HEK293 (cell line): ENCODE measurements at regions not wholly inside any gene's neighbourhood (a gene's known extent, or its start where the extent isn't known, plus 50 kb on each side); places are given as distances from the start of the nearest gene placed in this dataset.

Experiments
- CTCF ChIA-PET: fragments of 350-600 bp; formaldehyde crosslinking; extraction: SDS; loops from one replicate; lab custom pipeline; 2021; ENCODE audit warnings: antibody characterized with exemption; lab: Yijun Ruan, JAX
- POLR2A ChIA-PET: fragments of 300-600 bp; formaldehyde crosslinking; extraction: SDS; loops from one replicate; lab custom pipeline; 2020; ENCODE audit warnings: antibody characterized with exemption, inconsistent platforms; lab: Yijun Ruan, JAX
- H3K27ac ChIP-seq: fragments of 200-500 bp; sonication (Bioruptor generic); 2 replicates; pipeline ENCODE4 v1.5.1; 2014; ENCODE audit warnings: low read depth, low read length, control low read depth, inconsistent platforms; ENCODE audit errors: extremely low read depth
- H3K36me3 ChIP-seq, 2 experiments: fragments of 200-500 bp in 1 of 2; sonication (Bioruptor generic) in 1 of 2; 1 replicate in 1 of 2; 2 replicates in 1 of 2; pipeline ENCODE4 v1.5.1; 2014 to 2017; ENCODE audit warnings: inconsistent platforms in 2 of 2, low read length in 2 of 2; ENCODE audit not compliant: control insufficient read depth in 2 of 2, insufficient read depth in 1 of 2
- H3K4me1 ChIP-seq: fragments of 200-500 bp; sonication (Bioruptor generic); 2 replicates; pipeline ENCODE4 v1.5.1; 2014; ENCODE audit warnings: mild to moderate bottlenecking, low read length, inconsistent platforms; ENCODE audit not compliant: control insufficient read depth, insufficient read depth
- H3K4me3 ChIP-seq: 2 replicates; pipeline ENCODE4 v1.5.1; 2011; ENCODE audit warnings: low read depth, mild to moderate bottlenecking, control low read depth, low read length, moderate library complexity
- H3K9me3 ChIP-seq: fragments of 200-500 bp; sonication (Bioruptor generic); 2 replicates; pipeline ENCODE4 v1.5.1; 2014; ENCODE audit warnings: low read depth, low read length, inconsistent platforms; ENCODE audit not compliant: control insufficient read depth, insufficient read depth
- GLI4 ChIP-seq: fragments of 450-650 bp; formaldehyde crosslinking; IDR thresholded peaks from 2 replicates; pipeline ENCODE4 v1.5.1; 2016; ENCODE audit warnings: missing biosample characterization, missing genetic modification characterization
- MZF1 ChIP-seq: fragments of 450-650 bp; formaldehyde crosslinking; IDR thresholded peaks from 2 replicates; pipeline ENCODE4 v1.5.1; 2017; ENCODE audit warnings: missing biosample characterization, missing genetic modification characterization, borderline replicate concordance
- REPIN1 ChIP-seq: fragments of 450-650 bp; formaldehyde crosslinking; IDR thresholded peaks from 2 replicates; pipeline ENCODE4 v1.5.1; 2017; ENCODE audit warnings: missing biosample characterization, missing genetic modification characterization, low read depth
- YY1 ChIP-seq: fragments of 450-650 bp; formaldehyde crosslinking; IDR thresholded peaks from 2 replicates; pipeline ENCODE4 v1.5.1; 2018; ENCODE audit warnings: missing biosample characterization, missing genetic modification characterization
- ZNF248 ChIP-seq: fragments of 450-650 bp; formaldehyde crosslinking; IDR thresholded peaks from 2 replicates; pipeline ENCODE4 v1.5.1; 2017; ENCODE audit warnings: missing biosample characterization, missing genetic modification characterization
- ZNF274 ChIP-seq, 2 experiments: fragments of 200-500 bp in 1 of 2; fragments of 450-650 bp in 1 of 2; sonication (Bioruptor generic) in 1 of 2; formaldehyde crosslinking in 1 of 2; IDR thresholded peaks; 2 replicates each; pipeline versions ENCODE4 v1.5.1 to v1.6.1; 2014 to 2016; ENCODE audit warnings: borderline replicate concordance in 1 of 2, inconsistent platforms in 1 of 2, low read length in 1 of 2, missing biosample characterization in 1 of 2, missing genetic modification characterization in 1 of 2
- ZNF391 ChIP-seq: fragments of 450-650 bp; formaldehyde crosslinking; IDR thresholded peaks from 2 replicates; pipeline ENCODE4 v1.5.1; 2016; ENCODE audit warnings: low read depth, missing biosample characterization, missing genetic modification characterization, borderline replicate concordance
- ZNF394 ChIP-seq: fragments of 450-650 bp; formaldehyde crosslinking; IDR thresholded peaks from 2 replicates; pipeline ENCODE4 v1.5.1; 2016; ENCODE audit warnings: missing biosample characterization, missing genetic modification characterization, mild to moderate bottlenecking, moderate library complexity, borderline replicate concordance
- ZNF473 ChIP-seq: fragments of 450-650 bp; formaldehyde crosslinking; IDR thresholded peaks from 2 replicates; pipeline ENCODE4 v1.5.1; 2017; ENCODE audit warnings: missing biosample characterization, missing genetic modification characterization
- ZNF529 ChIP-seq: fragments of 450-650 bp; formaldehyde crosslinking; IDR thresholded peaks from 2 replicates; pipeline ENCODE4 v1.5.1; 2017; ENCODE audit warnings: missing genetic modification characterization, missing biosample characterization; ENCODE audit not compliant: insufficient replicate concordance
- ZNF544 ChIP-seq: fragments of 450-650 bp; formaldehyde crosslinking; IDR thresholded peaks from 2 replicates; pipeline ENCODE4 v1.5.0; 2017; ENCODE audit warnings: missing biosample characterization, missing genetic modification characterization
- ZNF548 ChIP-seq: fragments of 450-650 bp; formaldehyde crosslinking; IDR thresholded peaks from 2 replicates; pipeline ENCODE4 v1.5.1; 2016; ENCODE audit warnings: missing biosample characterization, missing genetic modification characterization
- ZNF549 ChIP-seq: fragments of 450-650 bp; IDR thresholded peaks from 2 replicates; pipeline ENCODE4 v1.5.1; 2018; ENCODE audit warnings: missing biosample characterization, missing genetic modification characterization, mild to moderate bottlenecking, inconsistent platforms, moderate library complexity
- ZNF747 ChIP-seq: fragments of 450-650 bp; formaldehyde crosslinking; IDR thresholded peaks from 2 replicates; pipeline ENCODE4 v1.5.1; 2016; ENCODE audit warnings: missing biosample characterization, missing genetic modification characterization
- TF ChIP-seq, protein P1 (sequence below): fragments of 450-650 bp; formaldehyde crosslinking; optimal IDR thresholded peaks from 2 replicates; pipeline ENCODE3; 2016; ENCODE audit warnings: missing biosample characterization, mild to moderate bottlenecking, missing genetic modification characterization
- TF ChIP-seq, protein P2 (sequence below): fragments of 450-650 bp; formaldehyde crosslinking; IDR thresholded peaks from 2 replicates; pipeline ENCODE4 v1.5.1; 2016; ENCODE audit warnings: missing biosample characterization, missing genetic modification characterization
- TF ChIP-seq, protein P3 (sequence below): fragments of 450-650 bp; formaldehyde crosslinking; IDR thresholded peaks from 2 replicates; pipeline ENCODE4 v1.5.1; 2016; ENCODE audit warnings: missing biosample characterization, missing genetic modification characterization, borderline replicate concordance
- TF ChIP-seq, protein P4 (sequence below): fragments of 450-650 bp; formaldehyde crosslinking; IDR thresholded peaks from 2 replicates; pipeline ENCODE4 v1.5.1; 2017; ENCODE audit warnings: missing biosample characterization, missing genetic modification characterization
- TF ChIP-seq, protein P5 (sequence below): fragments of 450-650 bp; formaldehyde crosslinking; IDR thresholded peaks from 2 replicates; pipeline ENCODE4 v1.5.1; 2016; ENCODE audit warnings: missing biosample characterization, missing genetic modification characterization
- TF ChIP-seq, protein P6 (sequence below): fragments of 450-650 bp; formaldehyde crosslinking; IDR thresholded peaks from 2 replicates; pipeline ENCODE4 v1.5.1; 2016; ENCODE audit warnings: missing biosample characterization, missing genetic modification characterization
- TF ChIP-seq, protein P7 (sequence below): fragments of 450-650 bp; formaldehyde crosslinking; IDR thresholded peaks from 2 replicates; pipeline ENCODE4 v1.5.1; 2017; ENCODE audit warnings: missing biosample characterization, missing genetic modification characterization

DNA sequence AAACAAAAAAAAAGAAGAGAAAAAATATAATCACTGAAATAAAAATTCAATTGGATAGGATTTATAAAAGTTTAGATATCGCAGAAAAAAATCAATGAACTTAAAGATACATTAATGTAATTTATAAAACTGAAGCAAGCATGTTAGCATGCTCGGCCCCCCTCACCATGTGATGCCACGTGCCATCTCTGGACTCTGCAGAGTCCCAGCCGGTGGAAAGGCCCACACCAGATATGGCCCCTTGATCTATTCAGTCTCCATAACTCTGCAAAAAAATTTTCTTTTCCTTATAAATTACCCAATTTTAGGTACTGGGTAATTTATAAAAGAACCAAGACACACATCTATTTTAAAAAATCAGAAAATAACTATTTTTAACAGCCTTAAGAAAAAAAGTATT, 476.0 kb upstream of the ANO3 start (continued):
- TF ChIP-seq, protein P1, sequence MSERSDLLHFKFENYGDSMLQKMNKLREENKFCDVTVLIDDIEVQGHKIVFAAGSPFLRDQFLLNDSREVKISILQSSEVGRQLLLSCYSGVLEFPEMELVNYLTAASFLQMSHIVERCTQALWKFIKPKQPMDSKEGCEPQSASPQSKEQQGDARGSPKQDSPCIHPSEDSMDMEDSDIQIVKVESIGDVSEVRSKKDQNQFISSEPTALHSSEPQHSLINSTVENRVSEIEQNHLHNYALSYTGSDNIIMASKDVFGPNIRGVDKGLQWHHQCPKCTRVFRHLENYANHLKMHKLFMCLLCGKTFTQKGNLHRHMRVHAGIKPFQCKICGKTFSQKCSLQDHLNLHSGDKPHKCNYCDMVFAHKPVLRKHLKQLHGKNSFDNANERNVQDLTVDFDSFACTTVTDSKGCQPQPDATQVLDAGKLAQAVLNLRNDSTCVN: no peak
- no peak for TF ChIP-seq MZF1 (tag by site-specific recombination)
- TF ChIP-seq ZNF549: no peak
- no peak for TF ChIP-seq ZNF274 (IDR thresholded peaks at IDR 0.05; ENCODE audit: low read length)
- no peak for TF ChIP-seq ZNF274 (tag by site-specific recombination; IDR thresholded peaks at IDR 0.05; ENCODE audit: borderline replicate concordance)
- TF ChIP-seq, all 188 proteins: peak for 0

DNA sequence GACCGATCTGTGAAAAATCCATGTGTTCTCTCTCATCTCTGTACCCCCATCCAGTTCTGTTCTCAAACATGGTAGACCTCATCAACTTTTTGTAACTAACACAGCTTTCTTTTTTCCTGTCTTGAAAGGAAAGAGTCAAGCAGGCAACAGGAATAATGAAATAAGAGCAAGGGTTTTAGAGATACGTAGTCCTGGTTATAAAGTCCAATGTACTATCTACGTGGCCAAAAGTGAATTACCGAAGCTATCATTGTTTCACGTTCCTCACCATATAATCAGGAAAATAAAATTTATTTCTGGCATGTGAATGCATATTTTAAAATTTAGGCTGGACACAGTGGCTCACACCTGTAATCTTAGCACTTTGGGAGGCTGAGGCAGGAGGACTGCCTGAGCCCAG, 472.2 kb upstream of the ANO3 start:
- Histone ChIP-seq H3K9me3 (no peaks in the 10 kb centered on the region), H3K27ac (no peak overlapping the region), H3K36me3 (no peaks in the 10 kb centered on the region), H3K4me3 (no peak overlapping the region), H3K4me1 (no peaks in the 10 kb centered on the region)
- ChIA-PET CTCF (interaction anchor here (1.1 kb wide), 1 partner anchor 9 kb away, joined by 3 read pairs; no protein-coding TSS in a partner anchor), POLR2A (no interaction called here)
- no peak for TF ChIP-seq ZNF391 (tag by site-specific recombination)
- TF ChIP-seq ZNF248: no peak
- no peak for TF ChIP-seq ZNF747 (tag by site-specific recombination)
- TF ChIP-seq, protein P2, sequence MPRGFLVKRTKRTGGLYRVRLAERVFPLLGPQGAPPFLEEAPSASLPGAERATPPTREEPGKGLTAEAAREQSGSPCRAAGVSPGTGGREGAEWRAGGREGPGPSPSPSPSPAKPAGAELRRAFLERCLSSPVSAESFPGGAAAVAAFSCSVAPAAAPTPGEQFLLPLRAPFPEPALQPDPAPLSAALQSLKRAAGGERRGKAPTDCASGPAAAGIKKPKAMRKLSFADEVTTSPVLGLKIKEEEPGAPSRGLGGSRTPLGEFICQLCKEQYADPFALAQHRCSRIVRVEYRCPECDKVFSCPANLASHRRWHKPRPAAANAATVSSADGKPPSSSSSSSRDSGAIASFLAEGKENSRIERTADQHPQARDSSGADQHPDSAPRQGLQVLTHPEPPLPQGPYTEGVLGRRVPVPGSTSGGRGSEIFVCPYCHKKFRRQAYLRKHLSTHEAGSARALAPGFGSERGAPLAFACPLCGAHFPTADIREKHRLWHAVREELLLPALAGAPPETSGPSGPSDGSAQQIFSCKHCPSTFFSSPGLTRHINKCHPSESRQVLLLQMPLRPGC: no peak
- no peak for TF ChIP-seq ZNF473 (tag by site-specific recombination)
- TF ChIP-seq REPIN1: no peak
- TF ChIP-seq, protein P3, sequence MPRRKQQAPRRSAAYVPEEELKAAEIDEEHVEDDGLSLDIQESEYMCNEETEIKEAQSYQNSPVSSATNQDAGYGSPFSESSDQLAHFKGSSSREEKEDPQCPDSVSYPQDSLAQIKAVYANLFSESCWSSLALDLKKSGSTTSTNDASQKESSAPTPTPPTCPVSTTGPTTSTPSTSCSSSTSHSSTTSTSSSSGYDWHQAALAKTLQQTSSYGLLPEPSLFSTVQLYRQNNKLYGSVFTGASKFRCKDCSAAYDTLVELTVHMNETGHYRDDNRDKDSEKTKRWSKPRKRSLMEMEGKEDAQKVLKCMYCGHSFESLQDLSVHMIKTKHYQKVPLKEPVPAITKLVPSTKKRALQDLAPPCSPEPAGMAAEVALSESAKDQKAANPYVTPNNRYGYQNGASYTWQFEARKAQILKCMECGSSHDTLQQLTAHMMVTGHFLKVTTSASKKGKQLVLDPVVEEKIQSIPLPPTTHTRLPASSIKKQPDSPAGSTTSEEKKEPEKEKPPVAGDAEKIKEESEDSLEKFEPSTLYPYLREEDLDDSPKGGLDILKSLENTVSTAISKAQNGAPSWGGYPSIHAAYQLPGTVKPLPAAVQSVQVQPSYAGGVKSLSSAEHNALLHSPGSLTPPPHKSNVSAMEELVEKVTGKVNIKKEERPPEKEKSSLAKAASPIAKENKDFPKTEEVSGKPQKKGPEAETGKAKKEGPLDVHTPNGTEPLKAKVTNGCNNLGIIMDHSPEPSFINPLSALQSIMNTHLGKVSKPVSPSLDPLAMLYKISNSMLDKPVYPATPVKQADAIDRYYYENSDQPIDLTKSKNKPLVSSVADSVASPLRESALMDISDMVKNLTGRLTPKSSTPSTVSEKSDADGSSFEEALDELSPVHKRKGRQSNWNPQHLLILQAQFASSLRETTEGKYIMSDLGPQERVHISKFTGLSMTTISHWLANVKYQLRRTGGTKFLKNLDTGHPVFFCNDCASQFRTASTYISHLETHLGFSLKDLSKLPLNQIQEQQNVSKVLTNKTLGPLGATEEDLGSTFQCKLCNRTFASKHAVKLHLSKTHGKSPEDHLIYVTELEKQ (tag by site-specific recombination): no peak
- TF ChIP-seq, protein P4, sequence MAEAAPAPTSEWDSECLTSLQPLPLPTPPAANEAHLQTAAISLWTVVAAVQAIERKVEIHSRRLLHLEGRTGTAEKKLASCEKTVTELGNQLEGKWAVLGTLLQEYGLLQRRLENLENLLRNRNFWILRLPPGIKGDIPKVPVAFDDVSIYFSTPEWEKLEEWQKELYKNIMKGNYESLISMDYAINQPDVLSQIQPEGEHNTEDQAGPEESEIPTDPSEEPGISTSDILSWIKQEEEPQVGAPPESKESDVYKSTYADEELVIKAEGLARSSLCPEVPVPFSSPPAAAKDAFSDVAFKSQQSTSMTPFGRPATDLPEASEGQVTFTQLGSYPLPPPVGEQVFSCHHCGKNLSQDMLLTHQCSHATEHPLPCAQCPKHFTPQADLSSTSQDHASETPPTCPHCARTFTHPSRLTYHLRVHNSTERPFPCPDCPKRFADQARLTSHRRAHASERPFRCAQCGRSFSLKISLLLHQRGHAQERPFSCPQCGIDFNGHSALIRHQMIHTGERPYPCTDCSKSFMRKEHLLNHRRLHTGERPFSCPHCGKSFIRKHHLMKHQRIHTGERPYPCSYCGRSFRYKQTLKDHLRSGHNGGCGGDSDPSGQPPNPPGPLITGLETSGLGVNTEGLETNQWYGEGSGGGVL: no peak
- TF ChIP-seq YY1: no peak
- TF ChIP-seq, protein P5, sequence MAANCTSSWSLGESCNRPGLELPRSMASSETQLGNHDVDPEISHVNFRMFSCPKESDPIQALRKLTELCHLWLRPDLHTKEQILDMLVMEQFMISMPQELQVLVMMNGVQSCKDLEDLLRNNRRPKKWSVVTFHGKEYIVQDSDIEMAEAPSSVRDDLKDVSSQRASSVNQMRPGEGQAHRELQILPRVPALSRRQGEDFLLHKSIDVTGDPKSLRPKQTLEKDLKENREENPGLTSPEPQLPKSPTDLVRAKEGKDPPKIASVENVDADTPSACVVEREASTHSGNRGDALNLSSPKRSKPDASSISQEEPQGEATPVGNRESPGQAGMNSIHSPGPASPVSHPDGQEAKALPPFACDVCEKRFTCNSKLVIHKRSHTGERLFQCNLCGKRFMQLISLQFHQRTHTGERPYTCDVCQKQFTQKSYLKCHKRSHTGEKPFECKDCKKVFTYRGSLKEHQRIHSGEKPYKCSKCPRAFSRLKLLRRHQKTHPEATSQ (tag by site-specific recombination): no peak
- TF ChIP-seq, protein P6, sequence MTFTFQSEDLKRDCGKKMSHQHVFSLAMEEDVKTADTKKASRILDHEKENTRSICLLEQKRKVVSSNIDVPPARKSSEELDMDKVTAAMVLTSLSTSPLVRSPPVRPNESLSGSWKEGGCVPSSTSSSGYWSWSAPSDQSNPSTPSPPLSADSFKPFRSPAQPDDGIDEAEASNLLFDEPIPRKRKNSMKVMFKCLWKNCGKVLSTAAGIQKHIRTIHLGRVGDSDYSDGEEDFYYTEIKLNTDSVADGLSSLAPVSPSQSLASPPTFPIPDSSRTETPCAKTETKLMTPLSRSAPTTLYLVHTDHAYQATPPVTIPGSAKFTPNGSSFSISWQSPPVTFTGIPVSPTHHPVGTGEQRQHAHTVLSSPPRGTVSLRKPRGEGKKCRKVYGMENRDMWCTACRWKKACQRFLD: no peak
- TF ChIP-seq, protein P7, sequence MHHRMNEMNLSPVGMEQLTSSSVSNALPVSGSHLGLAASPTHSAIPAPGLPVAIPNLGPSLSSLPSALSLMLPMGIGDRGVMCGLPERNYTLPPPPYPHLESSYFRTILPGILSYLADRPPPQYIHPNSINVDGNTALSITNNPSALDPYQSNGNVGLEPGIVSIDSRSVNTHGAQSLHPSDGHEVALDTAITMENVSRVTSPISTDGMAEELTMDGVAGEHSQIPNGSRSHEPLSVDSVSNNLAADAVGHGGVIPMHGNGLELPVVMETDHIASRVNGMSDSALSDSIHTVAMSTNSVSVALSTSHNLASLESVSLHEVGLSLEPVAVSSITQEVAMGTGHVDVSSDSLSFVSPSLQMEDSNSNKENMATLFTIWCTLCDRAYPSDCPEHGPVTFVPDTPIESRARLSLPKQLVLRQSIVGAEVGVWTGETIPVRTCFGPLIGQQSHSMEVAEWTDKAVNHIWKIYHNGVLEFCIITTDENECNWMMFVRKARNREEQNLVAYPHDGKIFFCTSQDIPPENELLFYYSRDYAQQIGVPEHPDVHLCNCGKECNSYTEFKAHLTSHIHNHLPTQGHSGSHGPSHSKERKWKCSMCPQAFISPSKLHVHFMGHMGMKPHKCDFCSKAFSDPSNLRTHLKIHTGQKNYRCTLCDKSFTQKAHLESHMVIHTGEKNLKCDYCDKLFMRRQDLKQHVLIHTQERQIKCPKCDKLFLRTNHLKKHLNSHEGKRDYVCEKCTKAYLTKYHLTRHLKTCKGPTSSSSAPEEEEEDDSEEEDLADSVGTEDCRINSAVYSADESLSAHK (tag by site-specific recombination): no peak
- no peak for TF ChIP-seq GLI4 (tag by site-specific recombination)
- TF ChIP-seq ZNF529 (tag by site-specific recombination): no peak
- no peak for TF ChIP-seq ZNF394 (tag by site-specific recombination)
- TF ChIP-seq ZNF548 (tag by site-specific recombination): no peak
- no peak for TF ChIP-seq ZNF544 (tag by site-specific recombination)
